HEK293T (cell line): ENCODE measurements at regions not wholly inside any gene's neighbourhood (a gene's known extent, or its start where the extent isn't known, plus 50 kb on each side); places are given as distances from the start of the nearest gene placed in this dataset.

ENCODE experiments used
- ARNT ChIP-seq: fragments of 450-650 bp; IDR thresholded peaks from 2 replicates; pipeline ENCODE4 v1.6.1; 2017; ENCODE audit warnings: mild to moderate bottlenecking
- CTBP1 ChIP-seq: fragments of 450-650 bp; IDR thresholded peaks from 2 replicates; pipeline ENCODE4 v1.6.1; 2016; ENCODE audit warnings: borderline replicate concordance
- FOXA1 ChIP-seq: fragments of 450-650 bp; IDR thresholded peaks from 2 replicates; pipeline ENCODE4 v1.6.1; 2016; ENCODE audit warnings: mild to moderate bottlenecking
- FOXM1 ChIP-seq: fragments of 450-650 bp; IDR thresholded peaks from 2 replicates; pipeline ENCODE4 v1.6.1; 2017; ENCODE audit warnings: mild to moderate bottlenecking, borderline replicate concordance
- HDGF ChIP-seq: fragments of 450-650 bp; IDR thresholded peaks from 2 replicates; pipeline ENCODE4 v1.6.1; 2017; ENCODE audit warnings: antibody characterized with exemption, borderline replicate concordance
- NFRKB ChIP-seq: fragments of 450-650 bp; IDR thresholded peaks from 2 replicates; pipeline ENCODE4 v1.6.1; 2016; ENCODE audit warnings: mild to moderate bottlenecking, moderate library complexity
- SP1 ChIP-seq: fragments of 450-650 bp; IDR thresholded peaks from 2 replicates; pipeline ENCODE4 v1.6.1; 2017
- TARDBP ChIP-seq: fragments of 450-650 bp; IDR thresholded peaks from 2 replicates; pipeline ENCODE4 v1.6.1; 2016

DNA sequence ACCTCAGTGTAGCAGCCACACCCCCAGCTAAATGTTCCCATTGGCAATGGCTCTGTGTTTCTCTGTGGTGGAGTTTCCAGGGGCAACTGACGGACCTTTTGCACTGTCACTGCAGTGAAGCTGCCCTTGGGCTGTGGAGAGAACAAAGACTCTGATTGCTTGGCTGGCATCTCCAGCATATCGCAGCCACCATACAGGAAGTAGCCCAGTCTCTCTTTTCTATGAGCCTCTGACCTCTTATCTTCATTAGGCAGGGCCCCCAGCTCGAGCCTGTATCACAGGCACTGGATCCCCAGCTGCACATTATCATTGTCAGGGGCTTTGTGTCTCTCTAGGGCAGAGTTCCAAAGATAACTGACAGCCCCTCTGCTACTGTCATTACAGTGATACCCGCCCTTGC, 483.5 kb downstream of the ARAP2 start:
- TF ChIP-seq SP1, result no peak
- TF ChIP-seq NFRKB, result no peak
- no peak for TF ChIP-seq FOXM1
- TF ChIP-seq TARDBP, result no peak
- no peak for TF ChIP-seq FOXA1
- TF ChIP-seq CTBP1, result no peak
- no peak for TF ChIP-seq HDGF
- no peak for TF ChIP-seq ARNT
